ENCODE measurements at regions not wholly inside any gene's neighbourhood (a gene's known extent, or its start where the extent isn't known, plus 50 kb on each side); places are given as distances from the start of the nearest gene placed in this dataset.

DNA sequence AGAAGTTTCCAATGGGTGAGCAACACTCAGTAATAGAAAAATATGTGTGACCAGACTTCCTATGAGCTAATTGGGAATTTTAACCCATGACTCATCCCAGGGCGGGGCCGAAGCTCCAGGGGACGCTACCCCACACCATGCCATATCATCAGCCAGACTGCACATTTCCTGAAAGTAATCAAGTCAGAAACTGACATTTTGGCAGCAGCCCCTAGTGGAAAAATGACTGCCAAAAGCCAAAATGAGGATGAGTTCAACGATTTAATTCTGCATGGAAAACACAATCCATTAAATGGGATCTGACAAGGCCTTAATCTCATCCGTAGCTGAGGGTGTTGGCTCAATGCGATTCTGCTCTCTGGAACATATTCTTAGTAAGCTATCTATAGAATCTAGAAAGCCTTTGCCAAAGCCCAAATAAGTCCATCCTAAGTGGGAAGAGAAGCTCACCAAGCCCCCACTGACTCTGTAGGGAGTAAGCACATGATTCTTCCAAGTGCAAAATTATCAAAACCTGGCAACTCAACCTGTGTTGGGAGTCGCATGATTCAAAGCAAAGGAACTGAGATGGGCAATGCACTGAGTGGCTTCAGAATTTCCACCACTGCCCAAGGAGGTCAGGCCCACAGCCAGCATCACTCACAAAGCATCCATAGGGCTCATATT is 93.1 kb upstream of the PDE1C start:
- TF ChIP-seq, protein P1, sequence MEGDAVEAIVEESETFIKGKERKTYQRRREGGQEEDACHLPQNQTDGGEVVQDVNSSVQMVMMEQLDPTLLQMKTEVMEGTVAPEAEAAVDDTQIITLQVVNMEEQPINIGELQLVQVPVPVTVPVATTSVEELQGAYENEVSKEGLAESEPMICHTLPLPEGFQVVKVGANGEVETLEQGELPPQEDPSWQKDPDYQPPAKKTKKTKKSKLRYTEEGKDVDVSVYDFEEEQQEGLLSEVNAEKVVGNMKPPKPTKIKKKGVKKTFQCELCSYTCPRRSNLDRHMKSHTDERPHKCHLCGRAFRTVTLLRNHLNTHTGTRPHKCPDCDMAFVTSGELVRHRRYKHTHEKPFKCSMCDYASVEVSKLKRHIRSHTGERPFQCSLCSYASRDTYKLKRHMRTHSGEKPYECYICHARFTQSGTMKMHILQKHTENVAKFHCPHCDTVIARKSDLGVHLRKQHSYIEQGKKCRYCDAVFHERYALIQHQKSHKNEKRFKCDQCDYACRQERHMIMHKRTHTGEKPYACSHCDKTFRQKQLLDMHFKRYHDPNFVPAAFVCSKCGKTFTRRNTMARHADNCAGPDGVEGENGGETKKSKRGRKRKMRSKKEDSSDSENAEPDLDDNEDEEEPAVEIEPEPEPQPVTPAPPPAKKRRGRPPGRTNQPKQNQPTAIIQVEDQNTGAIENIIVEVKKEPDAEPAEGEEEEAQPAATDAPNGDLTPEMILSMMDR (IDR thresholded peaks at IDR 0.05): no peak
- no peak for TF ChIP-seq ZFX (IDR thresholded peaks at IDR 0.05; ENCODE audit: borderline replicate concordance)

All from 22Rv1 (cell line).